Lower lobe of right lung (tissue), 2 donors: ENCODE measurements at regions not wholly inside any gene's neighbourhood (a gene's known extent, or its start where the extent isn't known, plus 50 kb on each side); places are given as distances from the start of the nearest gene placed in this dataset.

ENCODE experiments used
- ATAC-seq, 2 donors: fragments of 200-7000 bp; cut with Tn5 transposase; one replicate each; pipeline ENCODE4 v1.9.1; 2020 to 2022; ENCODE audit warnings: mild to moderate bottlenecking in 2 of 2, moderate library complexity in 2 of 2
- DNase-seq: peaks from one replicate; pipeline ENCODE4 v3.0.0-alpha.2; 2020
- H3K27ac ChIP-seq: fragments of 200-600 bp; one replicate; pipeline ENCODE4 v1.8.0; 2022
- H3K27me3 ChIP-seq: fragments of 200-600 bp; one replicate; pipeline ENCODE4 v1.8.0; 2022; ENCODE audit warnings: low read depth
- H3K36me3 ChIP-seq: fragments of 200-600 bp; one replicate; pipeline ENCODE4 v1.8.0; 2022; ENCODE audit warnings: mild to moderate bottlenecking
- H3K4me1 ChIP-seq: fragments of 200-600 bp; one replicate; pipeline ENCODE4 v1.8.0; 2022
- H3K4me3 ChIP-seq: fragments of 200-600 bp; one replicate; pipeline ENCODE4 v1.8.0; 2022; ENCODE audit warnings: mild to moderate bottlenecking
- H3K9me3 ChIP-seq: fragments of 200-600 bp; one replicate; pipeline ENCODE4 v1.8.0; 2022
- intact Hi-C: fragments of 100-400 bp; cut with DNase I; formaldehyde crosslinking; loops from one replicate; pipeline ENCODE4 v1.11.0; 2022
- TF ChIP-seq, protein P1 (sequence below): fragments of 200-600 bp; IDR thresholded peaks from one replicate; pipeline ENCODE4 v1.8.0; 2022; ENCODE audit warnings: antibody characterized with exemption, mild to moderate bottlenecking
- donor health status: DM: no; HTN: yes; CAD: no; lungs with severe emphysema.

DNA sequence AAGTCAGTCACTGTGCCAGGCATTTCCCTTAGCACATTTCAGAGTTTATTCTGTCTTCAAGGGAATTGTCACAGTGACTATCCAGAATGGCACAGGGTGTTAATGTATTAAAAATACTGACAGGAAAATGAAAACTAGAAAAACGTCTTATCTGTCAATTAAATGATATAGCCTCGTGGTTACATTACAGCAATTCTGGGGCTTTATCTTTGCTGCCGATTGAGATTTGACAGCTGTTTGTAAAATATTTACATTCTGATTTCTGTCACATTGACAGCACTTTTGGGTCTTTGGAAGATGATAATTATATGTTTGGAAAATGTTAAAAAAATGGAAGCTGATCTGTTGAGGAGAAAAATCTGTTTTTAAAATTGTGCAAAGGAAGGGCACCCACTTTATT, 250.0 kb downstream of the CHRM3 start:
- Histone ChIP-seq H3K36me3 (no peaks in the 10 kb centered on the region), H3K4me3 (no peak overlapping the region), H3K9me3 (no peaks in the 10 kb centered on the region), H3K27ac (no peak overlapping the region), H3K27me3 (no peaks in the 10 kb centered on the region), H3K4me1 (no peaks in the 10 kb centered on the region)
- DNase-seq (no peak), ATAC-seq (no peak)
- intact Hi-C loops, result no loop called here
- TF ChIP-seq, protein P1, sequence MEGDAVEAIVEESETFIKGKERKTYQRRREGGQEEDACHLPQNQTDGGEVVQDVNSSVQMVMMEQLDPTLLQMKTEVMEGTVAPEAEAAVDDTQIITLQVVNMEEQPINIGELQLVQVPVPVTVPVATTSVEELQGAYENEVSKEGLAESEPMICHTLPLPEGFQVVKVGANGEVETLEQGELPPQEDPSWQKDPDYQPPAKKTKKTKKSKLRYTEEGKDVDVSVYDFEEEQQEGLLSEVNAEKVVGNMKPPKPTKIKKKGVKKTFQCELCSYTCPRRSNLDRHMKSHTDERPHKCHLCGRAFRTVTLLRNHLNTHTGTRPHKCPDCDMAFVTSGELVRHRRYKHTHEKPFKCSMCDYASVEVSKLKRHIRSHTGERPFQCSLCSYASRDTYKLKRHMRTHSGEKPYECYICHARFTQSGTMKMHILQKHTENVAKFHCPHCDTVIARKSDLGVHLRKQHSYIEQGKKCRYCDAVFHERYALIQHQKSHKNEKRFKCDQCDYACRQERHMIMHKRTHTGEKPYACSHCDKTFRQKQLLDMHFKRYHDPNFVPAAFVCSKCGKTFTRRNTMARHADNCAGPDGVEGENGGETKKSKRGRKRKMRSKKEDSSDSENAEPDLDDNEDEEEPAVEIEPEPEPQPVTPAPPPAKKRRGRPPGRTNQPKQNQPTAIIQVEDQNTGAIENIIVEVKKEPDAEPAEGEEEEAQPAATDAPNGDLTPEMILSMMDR, result no peak

DNA sequence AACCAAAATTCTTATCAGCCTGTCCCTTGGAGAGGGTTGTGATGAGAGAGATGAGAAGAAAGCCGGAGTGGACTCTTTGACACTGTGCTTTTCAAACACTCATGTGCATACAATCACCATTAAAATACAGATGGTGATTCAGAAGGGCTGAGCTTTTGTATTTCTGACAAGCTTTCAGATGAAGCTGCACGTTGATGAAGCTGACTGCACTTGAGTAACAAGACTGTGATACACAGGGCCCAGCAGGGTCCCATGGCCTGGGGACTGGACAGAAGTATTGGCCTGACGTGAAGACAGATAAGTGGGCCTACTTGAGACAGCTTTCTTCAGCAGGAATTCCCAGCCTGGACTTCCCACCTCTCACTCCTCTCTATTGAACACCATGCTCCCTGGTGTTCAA, 258.2 kb downstream of the CHRM3 start:
- DNase-seq, result no peak
- Histone ChIP-seq H3K27ac (no peak overlapping the region), H3K4me1 (no peaks in the 10 kb centered on the region), H3K9me3 (no peaks in the 10 kb centered on the region), H3K4me3 (no peak overlapping the region), H3K27me3 (no peaks in the 10 kb centered on the region), H3K36me3 (no peaks in the 10 kb centered on the region)
- ATAC-seq, result no peak
- intact Hi-C loops, result no loop called here
- TF ChIP-seq, protein P1, result no peak

DNA sequence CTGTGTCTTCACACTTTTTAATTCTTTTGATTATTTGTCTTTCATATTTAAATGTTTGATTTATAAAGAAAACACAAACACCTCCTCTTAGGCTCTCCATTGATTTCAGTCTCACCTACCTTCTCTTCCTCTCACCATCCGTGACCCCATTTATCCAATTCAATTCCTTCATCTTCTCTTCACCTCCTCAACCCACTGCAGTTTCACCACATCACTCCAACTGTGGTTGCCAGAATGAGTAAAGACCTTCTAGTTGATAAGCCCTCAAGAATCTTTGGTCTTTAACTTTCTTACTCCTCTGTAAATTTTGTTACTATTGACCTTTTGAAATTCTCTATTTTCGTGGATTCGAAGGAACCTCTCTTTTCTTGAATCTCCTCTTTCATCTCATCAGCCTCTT, 260.7 kb downstream of the CHRM3 start:
- intact Hi-C loops, result no loop called here
- no peaks in the 10 kb centered on the region for H3K9me3 ChIP-seq
- TF ChIP-seq, protein P1, result no peak

DNA sequence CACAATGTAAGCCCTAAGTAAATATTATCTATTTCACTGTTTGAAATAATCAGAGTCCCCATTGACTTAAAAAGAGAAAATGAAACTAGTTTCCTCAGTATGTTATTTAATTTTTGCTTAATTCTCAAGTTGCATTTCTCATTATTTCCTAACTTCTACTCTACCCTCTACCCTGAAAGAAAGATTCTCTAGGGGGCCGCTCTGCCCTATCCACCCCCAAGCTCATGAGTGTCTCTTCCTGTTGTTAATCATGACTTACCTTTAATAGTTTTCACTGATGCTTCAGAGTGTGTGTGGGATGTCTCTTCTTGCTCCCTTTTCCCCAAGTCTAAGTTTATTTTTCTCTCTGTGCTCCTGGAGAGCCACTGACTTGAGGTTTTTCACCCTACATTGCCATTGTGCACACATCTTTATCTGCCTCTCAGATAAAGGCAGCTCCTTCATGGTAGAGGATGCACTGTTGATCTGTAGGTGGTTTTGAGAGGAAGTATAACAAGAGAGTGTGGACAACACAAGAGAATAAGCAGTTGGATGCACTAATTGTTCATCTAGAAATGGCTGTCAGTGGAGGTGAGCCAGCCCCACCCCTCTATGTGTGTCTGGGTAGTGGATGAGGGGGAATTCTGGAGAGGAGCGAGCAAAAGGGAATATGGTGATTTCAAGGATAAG, 261.7 kb downstream of the CHRM3 start:
- H3K27ac ChIP-seq, result no peak overlapping the region
- H3K9me3 ChIP-seq, result no peaks in the 10 kb centered on the region
- TF ChIP-seq, protein P1, result no peak
- no peaks in the 10 kb centered on the region for H3K4me1 ChIP-seq
- intact Hi-C loops, result no loop called here
- no peak overlapping the region for H3K4me3 ChIP-seq
- DNase-seq, result no peak
- H3K36me3 ChIP-seq, result no peaks in the 10 kb centered on the region
- H3K27me3 ChIP-seq, result no peaks in the 10 kb centered on the region
- ATAC-seq, result no peak

More for the DNA sequence above, 260.7 kb downstream of the CHRM3 start:
- Histone ChIP-seq H3K4me3 (no peak overlapping the region), H3K27ac (no peak overlapping the region), H3K27me3 (no peaks in the 10 kb centered on the region), H3K4me1 (no peaks in the 10 kb centered on the region), H3K36me3 (no peaks in the 10 kb centered on the region)
- DNase-seq (no peak), ATAC-seq (no peak)

DNA sequence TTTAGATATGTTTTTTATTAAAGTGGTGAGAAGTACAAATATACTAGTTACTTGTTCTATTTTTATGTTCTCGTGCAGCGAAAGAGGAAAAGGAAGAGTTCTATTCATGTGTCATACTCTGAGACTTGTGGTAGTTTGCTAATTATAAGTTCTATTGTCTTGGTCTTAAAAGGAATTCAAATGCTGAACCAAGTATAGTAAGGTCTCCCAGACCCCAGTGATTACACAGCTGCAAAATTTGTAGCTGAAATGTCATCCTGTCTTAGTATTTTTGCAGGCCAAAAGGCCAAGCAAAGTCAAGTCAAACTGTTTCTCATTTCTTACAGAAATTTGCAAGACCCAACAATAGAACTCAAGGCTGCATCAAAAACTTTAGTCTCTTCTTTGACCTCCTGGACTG, 268.7 kb downstream of the CHRM3 start:
- Histone ChIP-seq H3K27ac (no peak overlapping the region), H3K4me3 (no peak overlapping the region), H3K9me3 (no peaks in the 10 kb centered on the region), H3K4me1 (no peaks in the 10 kb centered on the region), H3K36me3 (no peaks in the 10 kb centered on the region), H3K27me3 (no peaks in the 10 kb centered on the region)
- DNase-seq (no peak), ATAC-seq (no peak)
- TF ChIP-seq, protein P1, result no peak
- intact Hi-C loops, result no loop called here

DNA sequence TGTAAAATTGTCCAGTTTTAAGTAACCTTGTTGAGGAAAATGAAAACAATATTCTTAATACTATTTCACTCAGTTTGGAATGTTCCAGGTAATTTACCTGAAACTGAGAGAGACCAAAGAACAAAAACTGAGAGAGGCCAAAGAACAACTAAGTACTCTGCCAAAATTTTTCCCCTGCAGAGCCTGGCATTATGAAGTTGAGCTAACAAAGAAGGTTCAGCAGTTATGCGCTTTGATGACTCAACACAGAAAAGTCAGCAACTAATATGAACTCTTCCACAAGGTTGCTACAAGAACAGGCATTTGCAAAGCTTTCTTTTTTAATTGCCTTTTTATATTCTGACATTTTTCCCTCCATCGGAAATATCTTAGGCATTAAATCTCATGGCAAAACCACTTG, 270.9 kb downstream of the CHRM3 start:
- Histone ChIP-seq H3K9me3 (no peaks in the 10 kb centered on the region), H3K4me1 (no peaks in the 10 kb centered on the region), H3K4me3 (no peak overlapping the region), H3K36me3 (no peaks in the 10 kb centered on the region), H3K27ac (no peak overlapping the region), H3K27me3 (no peaks in the 10 kb centered on the region)
- ATAC-seq (no peak), DNase-seq (no peak)
- TF ChIP-seq, protein P1, result no peak
- intact Hi-C loops, result no loop called here
